ENCODE measurements at regions not wholly inside any gene's neighbourhood (a gene's known extent, or its start where the extent isn't known, plus 50 kb on each side); places are given as distances from the start of the nearest gene placed in this dataset.
"Not testable (repeated sequence)": the region's sequence is repeated elsewhere in the genome, so short reads cannot be mapped to it uniquely, and the experiment has no call there.

- TF ChIP-seq CTCF (IDR thresholded peaks at IDR 0.05): no peak
- H3K27ac ChIP-seq: no peak overlapping the region
Measured at GRCh38 chr15:96974761-96975160, 644.3 kb downstream of the NR2F2 start.

GRCh38 chr15:96977886-96978285, 647.4 kb downstream of the NR2F2 start:
- ATAC-seq (peak in 1 of 2 donors; percentile 55), DNase-seq (no peak)
- Histone ChIP-seq H3K27ac (no peak overlapping the region), H3K36me3 (no peaks in the 10 kb centered on the region), H3K4me3 (no peak overlapping the region), H3K4me1 (no peaks in the 10 kb centered on the region), H3K27me3 (ENCODE audit: low read depth) (no peaks in the 10 kb centered on the region), H3K9me3 (no peaks in the 10 kb centered on the region)
- intact Hi-C loops (cut with DNase I): no loop called here
- no peak for TF ChIP-seq CTCF (IDR thresholded peaks at IDR 0.05)

More at GRCh38 chr15:96974761-96975160, 644.3 kb downstream of the NR2F2 start:
- H3K4me1 ChIP-seq: no peaks in the 10 kb centered on the region
- DNase-seq: no peak
- H3K9me3 ChIP-seq: no peaks in the 10 kb centered on the region
- intact Hi-C loops (cut with DNase I): no loop called here
- ATAC-seq: no peak
- no peak overlapping the region for H3K4me3 ChIP-seq
- no peaks in the 10 kb centered on the region for H3K27me3 ChIP-seq (ENCODE audit: low read depth)
- H3K36me3 ChIP-seq: no peaks in the 10 kb centered on the region

GRCh38 chr15:96978937-96979473, 648.5 kb downstream of the NR2F2 start:
- H3K4me1 ChIP-seq: no peaks in the 10 kb centered on the region
- no peak overlapping the region for H3K4me3 ChIP-seq
- intact Hi-C loops (cut with DNase I): no loop called here
- no peak overlapping the region for H3K27ac ChIP-seq
- H3K27me3 ChIP-seq (ENCODE audit: low read depth): no peaks in the 10 kb centered on the region
- ATAC-seq (no peak), DNase-seq (no peak)
- H3K9me3 ChIP-seq: no peaks in the 10 kb centered on the region
- H3K36me3 ChIP-seq: no peaks in the 10 kb centered on the region
- no peak for TF ChIP-seq CTCF (IDR thresholded peaks at IDR 0.05)

GRCh38 chr15:96984121-96984671, 653.7 kb downstream of the NR2F2 start:
- H3K27me3 ChIP-seq (ENCODE audit: low read depth); ATAC-seq; H3K4me1 ChIP-seq; H3K27ac ChIP-seq; H3K4me3 ChIP-seq; intact Hi-C loops (cut with DNase I); DNase-seq; H3K36me3 ChIP-seq: not testable (repeated sequence)
- H3K9me3 ChIP-seq: peaks cover 16% of the 10 kb centered on the region

GRCh38 chr15:96992817-96993216, 662.3 kb downstream of the NR2F2 start:
- Histone ChIP-seq H3K4me3 (no peak overlapping the region), H3K9me3 (peaks cover 8% of the 10 kb centered on the region), H3K27me3 (ENCODE audit: low read depth) (no peaks in the 10 kb centered on the region), H3K27ac (no peak overlapping the region), H3K4me1 (no peaks in the 10 kb centered on the region), H3K36me3 (no peaks in the 10 kb centered on the region)
- no peak for TF ChIP-seq CTCF (IDR thresholded peaks at IDR 0.05)
- ATAC-seq (no peak), DNase-seq (no peak)
- intact Hi-C loops (cut with DNase I): no loop called here

GRCh38 chr15:96997538-96997937, 667.0 kb downstream of the NR2F2 start:
- DNase-seq (no peak), ATAC-seq (no peak)
- intact Hi-C loops (cut with DNase I): no loop called here
- Histone ChIP-seq H3K27me3 (ENCODE audit: low read depth) (no peaks in the 10 kb centered on the region), H3K36me3 (no peaks in the 10 kb centered on the region), H3K4me1 (no peaks in the 10 kb centered on the region), H3K4me3 (no peak overlapping the region), H3K9me3 (no peaks in the 10 kb centered on the region), H3K27ac (no peak overlapping the region)
- no peak for TF ChIP-seq CTCF (IDR thresholded peaks at IDR 0.05)
